Gastroesophageal sphincter (tissue), 4 donors: ENCODE measurements at regions not wholly inside any gene's neighbourhood (a gene's known extent, or its start where the extent isn't known, plus 50 kb on each side); places are given as distances from the start of the nearest gene placed in this dataset.

ENCODE experiments used
- ATAC-seq: fragments of 150-250 bp; one replicate; pipeline ENCODE4 v1.9.1; 2016; ENCODE audit warnings: mild to moderate bottlenecking, moderate library complexity
- H3K27ac ChIP-seq, 4 donors: fragments of 200-600 bp; sonication (generic) in 3 of 4; 1 replicate in 3 of 4; 2 replicates in 1 of 4; pipeline ENCODE4 v1.5.1; 2016 to 2019
- H3K27me3 ChIP-seq: fragments of 200-600 bp; sonication (generic); one replicate; pipeline ENCODE4 v1.5.1; 2019
- H3K36me3 ChIP-seq, 2 donors: fragments of 200-600 bp; sonication (generic); one replicate each; pipeline ENCODE4 v1.5.1; 2019; ENCODE audit warnings: control low read depth in 1 of 2
- H3K4me1 ChIP-seq, 3 donors: fragments of 200-600 bp; sonication (generic); 1 replicate in 2 of 3; 2 replicates in 1 of 3; pipeline ENCODE4 v1.5.1; 2016 to 2019; ENCODE audit warnings: control low read depth in 2 of 3
- H3K4me3 ChIP-seq, 2 donors: fragments of 200-600 bp; sonication (generic); one replicate each; pipeline ENCODE4 v1.5.1; 2019; ENCODE audit warnings: mild to moderate bottlenecking in 1 of 2, moderate library complexity in 1 of 2
- H3K9me3 ChIP-seq, 3 donors: fragments of 200-600 bp; sonication (generic); one replicate each; pipeline ENCODE4 v1.5.1; 2017 to 2019; ENCODE audit warnings: control low read depth in 2 of 3
- EP300 ChIP-seq: sonication (generic); formaldehyde crosslinking; IDR thresholded peaks from one replicate; pipeline ENCODE4 v1.6.1; 2017; ENCODE audit warnings: antibody characterized with exemption, mild to moderate bottlenecking
- POLR2A ChIP-seq, 2 donors: fragments of 450-650 bp; IDR thresholded peaks; one replicate each; pipeline ENCODE4 v1.6.1; 2017; ENCODE audit warnings: antibody characterized with exemption in 2 of 2, mild to moderate bottlenecking in 2 of 2, moderate library complexity in 1 of 2
- POLR2AphosphoS5 ChIP-seq: sonication (generic); formaldehyde crosslinking; IDR thresholded peaks from one replicate; pipeline ENCODE4 v1.6.1; 2017; ENCODE audit warnings: antibody characterized with exemption
- WGBS, 2 donors: methylation state at CpG; one replicate each; pipeline ENCODE4 v1.1.5; 2018; ENCODE audit warnings: low coverage in 1 of 2; 5-methylcytosine and 5-hydroxymethylcytosine counted together
- TF ChIP-seq, protein P1 (sequence below), 4 experiments: fragments of 200-600 bp in 2 of 4; fragments of 450-650 bp in 2 of 4; sonication (generic) in 1 of 4; IDR thresholded peaks; one replicate each; pipeline ENCODE4 v1.5.1; 2017 to 2019; ENCODE audit warnings: antibody characterized with exemption in 4 of 4, mild to moderate bottlenecking in 2 of 4, moderate library complexity in 2 of 4

- Histone ChIP-seq H3K4me3 (no peak overlapping the region), H3K36me3 (no peaks in the 10 kb centered on the region), H3K27me3 (peaks cover 5% of the 10 kb centered on the region), H3K4me1 (peaks cover 0 to 15% (median 9%) of the 10 kb centered on the region in 3 donors), H3K27ac (no peak overlapping the region), H3K9me3 (no peaks in the 10 kb centered on the region)
- TF ChIP-seq EP300 (no peak), POLR2AphosphoS5 (no peak), POLR2A (IDR thresholded peaks at IDR 0.05) (no peak)
- no peak for ATAC-seq
- 71% methylated on average over 1 of the region's 1 CpG; no CpG with 5 or more reads in 1 of the 2 donors for WGBS, 2 donors
These were observed 275.9 kb downstream of the SKAP2 start for GRCh38 chr7:26588511-26588910.

DNA sequence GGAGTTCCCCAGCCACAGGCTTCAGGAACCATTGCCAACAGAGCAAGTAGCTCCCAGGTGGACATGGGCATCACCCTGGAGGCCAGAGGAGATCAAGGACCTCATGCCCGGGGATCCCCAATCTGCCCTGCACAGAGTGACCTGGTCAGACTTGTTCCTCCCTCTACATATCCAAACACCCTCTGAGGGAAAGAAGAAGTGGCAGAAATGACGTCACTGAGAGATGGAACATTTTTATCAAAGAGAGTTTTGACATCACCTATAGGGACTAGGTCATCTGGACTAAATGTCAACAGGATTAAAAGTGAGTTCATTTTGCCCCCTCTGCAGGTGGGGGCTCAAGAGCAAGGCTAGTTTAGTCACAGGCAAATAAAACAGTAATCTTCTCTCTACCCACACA is 273.7 kb downstream of the SKAP2 start:
- H3K4me3 ChIP-seq: no peak overlapping the region
- no peaks in the 10 kb centered on the region for H3K36me3 ChIP-seq
- H3K27ac ChIP-seq: no peak overlapping the region
- H3K27me3 ChIP-seq: peaks cover 5% of the 10 kb centered on the region
- H3K4me1 ChIP-seq: peaks cover 0 to 29% (median 10%) of the 10 kb centered on the region in 3 donors
- TF ChIP-seq, protein P1, sequence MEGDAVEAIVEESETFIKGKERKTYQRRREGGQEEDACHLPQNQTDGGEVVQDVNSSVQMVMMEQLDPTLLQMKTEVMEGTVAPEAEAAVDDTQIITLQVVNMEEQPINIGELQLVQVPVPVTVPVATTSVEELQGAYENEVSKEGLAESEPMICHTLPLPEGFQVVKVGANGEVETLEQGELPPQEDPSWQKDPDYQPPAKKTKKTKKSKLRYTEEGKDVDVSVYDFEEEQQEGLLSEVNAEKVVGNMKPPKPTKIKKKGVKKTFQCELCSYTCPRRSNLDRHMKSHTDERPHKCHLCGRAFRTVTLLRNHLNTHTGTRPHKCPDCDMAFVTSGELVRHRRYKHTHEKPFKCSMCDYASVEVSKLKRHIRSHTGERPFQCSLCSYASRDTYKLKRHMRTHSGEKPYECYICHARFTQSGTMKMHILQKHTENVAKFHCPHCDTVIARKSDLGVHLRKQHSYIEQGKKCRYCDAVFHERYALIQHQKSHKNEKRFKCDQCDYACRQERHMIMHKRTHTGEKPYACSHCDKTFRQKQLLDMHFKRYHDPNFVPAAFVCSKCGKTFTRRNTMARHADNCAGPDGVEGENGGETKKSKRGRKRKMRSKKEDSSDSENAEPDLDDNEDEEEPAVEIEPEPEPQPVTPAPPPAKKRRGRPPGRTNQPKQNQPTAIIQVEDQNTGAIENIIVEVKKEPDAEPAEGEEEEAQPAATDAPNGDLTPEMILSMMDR (IDR thresholded peaks at IDR 0.05): no peak
- no peak for TF ChIP-seq EP300
- no peak for TF ChIP-seq POLR2AphosphoS5
- TF ChIP-seq POLR2A (IDR thresholded peaks at IDR 0.05): no peak
- no peak for ATAC-seq
- no peaks in the 10 kb centered on the region for H3K9me3 ChIP-seq
- WGBS, 2 donors: 88% methylated on average over 1 of the region's 2 CpGs; no CpG with 5 or more reads in 1 of the 2 donors

DNA sequence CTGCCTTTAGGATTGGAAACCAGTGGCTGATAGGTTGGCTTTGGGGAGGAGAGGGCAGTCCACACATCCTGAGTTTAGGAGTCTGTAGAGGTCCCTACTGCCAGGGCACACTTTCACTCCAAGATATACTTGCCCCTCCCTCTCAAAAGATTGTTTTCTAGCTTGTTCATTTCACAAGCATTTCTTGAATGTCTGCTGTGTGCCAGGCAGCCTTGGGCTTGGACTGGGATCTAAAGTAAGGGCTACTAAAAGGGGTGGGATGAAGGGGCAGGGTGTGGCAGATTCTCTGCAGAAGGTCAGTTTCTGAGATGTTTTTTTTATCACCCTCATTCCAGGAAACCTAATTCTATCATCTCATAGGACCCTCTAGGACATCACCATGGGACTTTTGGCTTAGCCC is 272.4 kb downstream of the SKAP2 start:
- H3K9me3 ChIP-seq: no peaks in the 10 kb centered on the region
- H3K27ac ChIP-seq: no peak overlapping the region
- no peak overlapping the region for H3K4me3 ChIP-seq
- H3K36me3 ChIP-seq: no peaks in the 10 kb centered on the region
- no peak for ATAC-seq
- peaks cover 0 to 29% (median 10%) of the 10 kb centered on the region in 3 donors for H3K4me1 ChIP-seq
- peaks cover 5% of the 10 kb centered on the region for H3K27me3 ChIP-seq
- no peak for TF ChIP-seq EP300
- TF ChIP-seq POLR2A (IDR thresholded peaks at IDR 0.05): no peak
- TF ChIP-seq, protein P1 (IDR thresholded peaks at IDR 0.05): no peak
- TF ChIP-seq POLR2AphosphoS5: no peak

- WGBS, 2 donors: 13 to 29% methylated on average over 4 to 5 of the region's 9 CpGs
- Histone ChIP-seq H3K27ac (no peak overlapping the region), H3K9me3 (no peaks in the 10 kb centered on the region), H3K27me3 (no peaks in the 10 kb centered on the region), H3K4me3 (no peak overlapping the region), H3K4me1 (peaks cover 0 to 29% (median 10%) of the 10 kb centered on the region in 3 donors), H3K36me3 (no peaks in the 10 kb centered on the region)
- ATAC-seq: no peak
- TF ChIP-seq, protein P1 (IDR thresholded peaks at IDR 0.05): no peak
- TF ChIP-seq POLR2AphosphoS5 (no peak), EP300 (no peak), POLR2A (IDR thresholded peaks at IDR 0.05) (no peak)
These were observed 271.0 kb downstream of the SKAP2 start for GRCh38 chr7:26593393-26593792.

DNA sequence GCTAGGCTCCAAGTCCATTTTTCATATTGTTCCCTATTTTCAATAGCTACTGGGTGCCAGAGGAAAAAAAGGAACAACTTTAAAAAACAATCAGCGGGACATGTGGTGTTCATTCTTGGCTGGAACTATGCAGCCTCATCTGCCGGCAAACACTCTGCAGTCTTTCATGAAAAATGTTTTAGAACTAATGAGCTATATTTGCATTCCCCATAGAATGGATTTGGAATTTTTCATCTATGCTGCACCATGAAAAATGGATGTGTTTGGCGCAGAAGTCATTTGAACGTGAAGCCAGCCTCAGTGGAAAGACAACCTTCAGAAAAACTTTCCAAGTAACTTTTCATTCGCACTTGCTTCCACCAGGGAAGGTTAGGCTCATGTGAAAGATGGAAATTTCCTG is 270.5 kb downstream of the SKAP2 start:
- no peak for TF ChIP-seq POLR2A (IDR thresholded peaks at IDR 0.05)
- TF ChIP-seq, protein P1 (IDR thresholded peaks at IDR 0.05): no peak
- TF ChIP-seq EP300: no peak
- TF ChIP-seq POLR2AphosphoS5: no peak
- Histone ChIP-seq H3K4me3 (no peak overlapping the region), H3K36me3 (no peaks in the 10 kb centered on the region), H3K27ac (no peak overlapping the region), H3K27me3 (no peaks in the 10 kb centered on the region), H3K4me1 (peaks cover 0 to 29% (median 10%) of the 10 kb centered on the region in 3 donors), H3K9me3 (no peaks in the 10 kb centered on the region)
- 10 to 17% methylated on average over 5 of the region's 5 CpGs for WGBS, 2 donors
- no peak for ATAC-seq
